ENCODE measurements at regions not wholly inside any gene's neighbourhood (a gene's known extent, or its start where the extent isn't known, plus 50 kb on each side); places are given as distances from the start of the nearest gene placed in this dataset.
"Not testable (repeated sequence)": the region's sequence is repeated elsewhere in the genome, so short reads cannot be mapped to it uniquely, and the experiment has no call there.

- not testable (repeated sequence) for TF ChIP-seq ZBTB17 (tag by site-specific recombination; IDR thresholded peaks at IDR 0.05); TSHZ1 (tag by site-specific recombination; IDR thresholded peaks at IDR 0.05; ENCODE audit: borderline replicate concordance); ZFP41 (tag by site-specific recombination; IDR thresholded peaks at IDR 0.05; ENCODE audit: borderline replicate concordance); ATF2 (tag by site-specific recombination; IDR thresholded peaks at IDR 0.05; ENCODE audit: low read depth)
- TF ChIP-seq, protein P1, sequence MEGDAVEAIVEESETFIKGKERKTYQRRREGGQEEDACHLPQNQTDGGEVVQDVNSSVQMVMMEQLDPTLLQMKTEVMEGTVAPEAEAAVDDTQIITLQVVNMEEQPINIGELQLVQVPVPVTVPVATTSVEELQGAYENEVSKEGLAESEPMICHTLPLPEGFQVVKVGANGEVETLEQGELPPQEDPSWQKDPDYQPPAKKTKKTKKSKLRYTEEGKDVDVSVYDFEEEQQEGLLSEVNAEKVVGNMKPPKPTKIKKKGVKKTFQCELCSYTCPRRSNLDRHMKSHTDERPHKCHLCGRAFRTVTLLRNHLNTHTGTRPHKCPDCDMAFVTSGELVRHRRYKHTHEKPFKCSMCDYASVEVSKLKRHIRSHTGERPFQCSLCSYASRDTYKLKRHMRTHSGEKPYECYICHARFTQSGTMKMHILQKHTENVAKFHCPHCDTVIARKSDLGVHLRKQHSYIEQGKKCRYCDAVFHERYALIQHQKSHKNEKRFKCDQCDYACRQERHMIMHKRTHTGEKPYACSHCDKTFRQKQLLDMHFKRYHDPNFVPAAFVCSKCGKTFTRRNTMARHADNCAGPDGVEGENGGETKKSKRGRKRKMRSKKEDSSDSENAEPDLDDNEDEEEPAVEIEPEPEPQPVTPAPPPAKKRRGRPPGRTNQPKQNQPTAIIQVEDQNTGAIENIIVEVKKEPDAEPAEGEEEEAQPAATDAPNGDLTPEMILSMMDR (tag by site-specific recombination; IDR thresholded peaks at IDR 0.05) = not testable (repeated sequence)
These were observed 2127.0 kb upstream of the TPTE start for GRCh38 chr21:8394380-8394779.
